HL-60 (cell line): ENCODE measurements at regions not wholly inside any gene's neighbourhood (a gene's known extent, or its start where the extent isn't known, plus 50 kb on each side); places are given as distances from the start of the nearest gene placed in this dataset.

Experiments
- DNase-seq, 2 experiments: peaks; one replicate each; pipeline ENCODE4 v3.0.0-alpha.2; 2010 to 2020; ENCODE audit warnings: low read depth in 1 of 2, low spot score in 1 of 2
- H3K27ac ChIP-seq: fragments of 250-450 bp; sonication (Bioruptor Pico); replicated peaks from 2 replicates; pipeline ENCODE4 v1.5.1; 2020; ENCODE audit warnings: mild to moderate bottlenecking, moderate library complexity
- H3K27me3 ChIP-seq: fragments of 250-450 bp; sonication (Bioruptor Pico); 2 replicates; pipeline ENCODE4 v1.5.1; 2021; ENCODE audit warnings: mild to moderate bottlenecking, moderate library complexity; ENCODE audit not compliant: insufficient read depth, poor library complexity, severe bottlenecking
- H3K4me3 ChIP-seq: replicated peaks from 2 replicates; pipeline ENCODE4 v1.5.1; 2011; ENCODE audit warnings: mild to moderate bottlenecking, control low read depth, low read length; ENCODE audit not compliant: insufficient read depth
- GABPA ChIP-seq: IDR thresholded peaks from 2 replicates; pipeline ENCODE4 v1.6.1; 2012; ENCODE audit warnings: low read depth
- POLR2AphosphoS5 ChIP-seq: IDR thresholded peaks from 2 replicates; pipeline ENCODE4 v1.6.1; 2012; ENCODE audit warnings: low read depth
- SPI1 ChIP-seq: IDR thresholded peaks from 2 replicates; pipeline ENCODE4 v1.6.1; 2012; ENCODE audit warnings: low read depth, mild to moderate bottlenecking, borderline replicate concordance
- TF ChIP-seq, protein P1 (sequence below): IDR thresholded peaks from 2 replicates; pipeline ENCODE4 v1.6.1; 2012; ENCODE audit warnings: low read depth; ENCODE audit not compliant: insufficient replicate concordance
- TF ChIP-seq, protein P2 (sequence below): IDR thresholded peaks from one replicate; pipeline ENCODE4 v1.5.1; 2011; ENCODE audit warnings: low read length, control low read depth, inconsistent platforms; ENCODE audit not compliant: insufficient read depth

GRCh38 chr11:109644152-109644551 lies 222.2 kb downstream of the C11orf87 start:
- no peaks in the 10 kb centered on the region for H3K27me3 ChIP-seq
- H3K27ac ChIP-seq, result no peak overlapping the region
- no peak for DNase-seq
- no peak overlapping the region for H3K4me3 ChIP-seq
- no peak for TF ChIP-seq POLR2AphosphoS5

- DNase-seq, result no peak
- peaks cover 2% of the 10 kb centered on the region for H3K27me3 ChIP-seq
- H3K27ac ChIP-seq, result no peak overlapping the region
- no peak for TF ChIP-seq SPI1
- H3K4me3 ChIP-seq, result no peak overlapping the region
Measured at GRCh38 chr11:109648804-109649203, 226.8 kb downstream of the C11orf87 start.

DNA sequence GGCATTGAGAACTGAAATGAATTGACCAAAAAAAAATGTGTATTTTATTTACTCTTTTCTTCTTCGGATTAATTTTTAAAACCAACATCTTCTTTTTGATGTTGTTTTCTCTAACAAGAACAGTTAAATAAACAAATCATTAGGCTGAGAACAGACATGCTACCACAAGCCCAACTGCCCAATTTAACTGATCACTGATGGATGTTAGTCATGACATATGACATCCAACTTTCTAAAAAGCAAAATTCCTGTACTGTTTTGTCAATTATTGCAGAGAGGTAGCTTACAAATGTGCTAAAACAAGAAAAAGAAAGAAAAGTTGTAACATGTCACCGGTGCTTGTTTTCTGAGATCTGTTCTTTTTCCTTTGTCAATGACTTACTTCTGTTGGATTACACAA lies 232.1 kb downstream of the C11orf87 start:
- Histone ChIP-seq H3K4me3 (no peak overlapping the region), H3K27me3 (peaks cover 2% of the 10 kb centered on the region), H3K27ac (no peak overlapping the region)
- TF ChIP-seq POLR2AphosphoS5 (no peak), SPI1 (no peak), GABPA (no peak)
- TF ChIP-seq, protein P1, sequence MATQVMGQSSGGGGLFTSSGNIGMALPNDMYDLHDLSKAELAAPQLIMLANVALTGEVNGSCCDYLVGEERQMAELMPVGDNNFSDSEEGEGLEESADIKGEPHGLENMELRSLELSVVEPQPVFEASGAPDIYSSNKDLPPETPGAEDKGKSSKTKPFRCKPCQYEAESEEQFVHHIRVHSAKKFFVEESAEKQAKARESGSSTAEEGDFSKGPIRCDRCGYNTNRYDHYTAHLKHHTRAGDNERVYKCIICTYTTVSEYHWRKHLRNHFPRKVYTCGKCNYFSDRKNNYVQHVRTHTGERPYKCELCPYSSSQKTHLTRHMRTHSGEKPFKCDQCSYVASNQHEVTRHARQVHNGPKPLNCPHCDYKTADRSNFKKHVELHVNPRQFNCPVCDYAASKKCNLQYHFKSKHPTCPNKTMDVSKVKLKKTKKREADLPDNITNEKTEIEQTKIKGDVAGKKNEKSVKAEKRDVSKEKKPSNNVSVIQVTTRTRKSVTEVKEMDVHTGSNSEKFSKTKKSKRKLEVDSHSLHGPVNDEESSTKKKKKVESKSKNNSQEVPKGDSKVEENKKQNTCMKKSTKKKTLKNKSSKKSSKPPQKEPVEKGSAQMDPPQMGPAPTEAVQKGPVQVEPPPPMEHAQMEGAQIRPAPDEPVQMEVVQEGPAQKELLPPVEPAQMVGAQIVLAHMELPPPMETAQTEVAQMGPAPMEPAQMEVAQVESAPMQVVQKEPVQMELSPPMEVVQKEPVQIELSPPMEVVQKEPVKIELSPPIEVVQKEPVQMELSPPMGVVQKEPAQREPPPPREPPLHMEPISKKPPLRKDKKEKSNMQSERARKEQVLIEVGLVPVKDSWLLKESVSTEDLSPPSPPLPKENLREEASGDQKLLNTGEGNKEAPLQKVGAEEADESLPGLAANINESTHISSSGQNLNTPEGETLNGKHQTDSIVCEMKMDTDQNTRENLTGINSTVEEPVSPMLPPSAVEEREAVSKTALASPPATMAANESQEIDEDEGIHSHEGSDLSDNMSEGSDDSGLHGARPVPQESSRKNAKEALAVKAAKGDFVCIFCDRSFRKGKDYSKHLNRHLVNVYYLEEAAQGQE, result no peak
- TF ChIP-seq, protein P2, sequence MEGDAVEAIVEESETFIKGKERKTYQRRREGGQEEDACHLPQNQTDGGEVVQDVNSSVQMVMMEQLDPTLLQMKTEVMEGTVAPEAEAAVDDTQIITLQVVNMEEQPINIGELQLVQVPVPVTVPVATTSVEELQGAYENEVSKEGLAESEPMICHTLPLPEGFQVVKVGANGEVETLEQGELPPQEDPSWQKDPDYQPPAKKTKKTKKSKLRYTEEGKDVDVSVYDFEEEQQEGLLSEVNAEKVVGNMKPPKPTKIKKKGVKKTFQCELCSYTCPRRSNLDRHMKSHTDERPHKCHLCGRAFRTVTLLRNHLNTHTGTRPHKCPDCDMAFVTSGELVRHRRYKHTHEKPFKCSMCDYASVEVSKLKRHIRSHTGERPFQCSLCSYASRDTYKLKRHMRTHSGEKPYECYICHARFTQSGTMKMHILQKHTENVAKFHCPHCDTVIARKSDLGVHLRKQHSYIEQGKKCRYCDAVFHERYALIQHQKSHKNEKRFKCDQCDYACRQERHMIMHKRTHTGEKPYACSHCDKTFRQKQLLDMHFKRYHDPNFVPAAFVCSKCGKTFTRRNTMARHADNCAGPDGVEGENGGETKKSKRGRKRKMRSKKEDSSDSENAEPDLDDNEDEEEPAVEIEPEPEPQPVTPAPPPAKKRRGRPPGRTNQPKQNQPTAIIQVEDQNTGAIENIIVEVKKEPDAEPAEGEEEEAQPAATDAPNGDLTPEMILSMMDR, result no peak
- DNase-seq, result no peak

- TF ChIP-seq POLR2AphosphoS5 (no peak), SPI1 (no peak)
- TF ChIP-seq, protein P1, result no peak
- DNase-seq, result no peak
- Histone ChIP-seq H3K4me3 (no peak overlapping the region), H3K27ac (no peak overlapping the region), H3K27me3 (peaks cover 2% of the 10 kb centered on the region)
Measured at GRCh38 chr11:109658190-109658589, 236.2 kb downstream of the C11orf87 start.

DNA sequence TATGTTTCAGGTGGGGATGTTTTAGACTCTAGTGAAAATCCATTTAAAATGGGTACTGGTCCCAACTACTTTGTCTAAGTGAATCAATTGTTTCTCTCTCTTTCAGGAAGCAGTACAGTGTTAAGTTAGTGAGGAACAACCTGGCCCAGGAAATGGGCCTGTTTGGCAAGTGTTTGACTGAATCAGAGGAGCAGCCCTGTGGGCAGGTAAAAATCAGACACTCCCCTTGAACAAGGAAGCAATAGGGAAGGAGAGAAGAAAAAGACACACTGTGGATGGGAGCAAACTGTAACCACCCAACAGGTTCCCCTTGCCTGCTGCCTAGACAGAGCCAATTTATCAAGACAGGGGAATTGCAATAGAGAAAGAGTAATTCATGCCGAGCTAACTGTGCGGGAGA lies 245.7 kb downstream of the C11orf87 start:
- H3K27ac ChIP-seq, result no peak overlapping the region
- TF ChIP-seq, protein P1, result no peak
- TF ChIP-seq POLR2AphosphoS5, result no peak
- no peak for TF ChIP-seq GABPA
- TF ChIP-seq, protein P2, result no peak
- no peak for TF ChIP-seq SPI1
- DNase-seq, result no peak
- H3K4me3 ChIP-seq, result no peak overlapping the region
- H3K27me3 ChIP-seq, result no peaks in the 10 kb centered on the region
